BLaER1 (cell line): ENCODE measurements at regions not wholly inside any gene's neighbourhood (a gene's known extent, or its start where the extent isn't known, plus 50 kb on each side); places are given as distances from the start of the nearest gene placed in this dataset.

Experiments
- H3K27ac ChIP-seq: shearing (Covaris generic); formaldehyde crosslinking; 2 replicates; pipeline ENCODE4 v1.8.1; 2022
- H3K27me3 ChIP-seq: shearing (Covaris generic); formaldehyde crosslinking; 2 replicates; pipeline ENCODE4 v1.8.1; 2022
- H3K36me3 ChIP-seq: shearing (Covaris generic); formaldehyde crosslinking; 2 replicates; pipeline ENCODE4 v1.8.1; 2022
- H3K4me1 ChIP-seq: shearing (Covaris generic); formaldehyde crosslinking; 2 replicates; pipeline ENCODE4 v1.8.1; 2022
- H3K4me2 ChIP-seq: shearing (Covaris generic); formaldehyde crosslinking; 2 replicates; pipeline ENCODE4 v1.8.1; 2022
- H3K4me3 ChIP-seq: shearing (Covaris generic); formaldehyde crosslinking; 2 replicates; pipeline ENCODE4 v1.8.1; 2022
- H3K9ac ChIP-seq: shearing (Covaris generic); formaldehyde crosslinking; 2 replicates; pipeline ENCODE4 v1.8.1; 2022
- H3K9me3 ChIP-seq: shearing (Covaris generic); formaldehyde crosslinking; 2 replicates; pipeline ENCODE4 v1.8.1; 2022
- H4K20me1 ChIP-seq: shearing (Covaris generic); formaldehyde crosslinking; 2 replicates; pipeline ENCODE4 v1.8.1; 2022
- Cebpa-rat ChIP-seq: shearing (Covaris generic); IDR thresholded peaks from 2 replicates; pipeline ENCODE4 v1.8.1; 2022

GRCh38 chr12:92224685-92225331 lies 79.2 kb upstream of the BTG1 start:
- H3K4me2 ChIP-seq = no peak overlapping the region

GRCh38 chr12:92223481-92223880 lies 77.8 kb upstream of the BTG1 start:
- no peak for TF ChIP-seq Cebpa-rat
- Histone ChIP-seq H3K4me3 (no peak overlapping the region), H3K4me2 (no peak overlapping the region), H3K27ac (no peak overlapping the region), H4K20me1 (no peaks in the 10 kb centered on the region), H3K4me1 (peaks cover 2% of the 10 kb centered on the region), H3K27me3 (no peaks in the 10 kb centered on the region), H3K9me3 (no peaks in the 10 kb centered on the region), H3K36me3 (no peaks in the 10 kb centered on the region), H3K9ac (no peak overlapping the region)

More at GRCh38 chr12:92224685-92225331, 79.2 kb upstream of the BTG1 start:
- H3K9me3 ChIP-seq = no peaks in the 10 kb centered on the region
- no peaks in the 10 kb centered on the region for H3K4me1 ChIP-seq
- H3K27ac ChIP-seq = no peak overlapping the region
- H4K20me1 ChIP-seq = no peaks in the 10 kb centered on the region
- no peaks in the 10 kb centered on the region for H3K36me3 ChIP-seq
- no peak for TF ChIP-seq Cebpa-rat
- H3K9ac ChIP-seq = no peak overlapping the region
- no peaks in the 10 kb centered on the region for H3K27me3 ChIP-seq
- H3K4me3 ChIP-seq = no peak overlapping the region

- Histone ChIP-seq H3K9ac (no peak overlapping the region), H3K27ac (no peak overlapping the region), H3K36me3 (no peaks in the 10 kb centered on the region), H3K27me3 (no peaks in the 10 kb centered on the region), H3K4me3 (no peak overlapping the region), H3K4me1 (peaks cover 8% of the 10 kb centered on the region), H3K4me2 (no peak overlapping the region), H3K9me3 (no peaks in the 10 kb centered on the region), H4K20me1 (no peaks in the 10 kb centered on the region)
- TF ChIP-seq Cebpa-rat = no peak
Observed at GRCh38 chr12:92221656-92222315, 76.1 kb upstream of the BTG1 start.

- Histone ChIP-seq H3K9me3 (peaks cover 4% of the 10 kb centered on the region; the same call in 1 of the 2 replicates), H4K20me1 (no peaks in the 10 kb centered on the region), H3K4me3 (no peak overlapping the region), H3K4me1 (peaks cover 8% of the 10 kb centered on the region), H3K9ac (no peak overlapping the region), H3K36me3 (no peaks in the 10 kb centered on the region), H3K4me2 (peak overlapping the region; percentile 6; the same call in 1 of the 2 replicates), H3K27me3 (no peaks in the 10 kb centered on the region), H3K27ac (no peak overlapping the region)
- no peak for TF ChIP-seq Cebpa-rat
Observed at GRCh38 chr12:92218394-92219077, 72.9 kb upstream of the BTG1 start.

GRCh38 chr12:92216092-92216491 lies 70.4 kb upstream of the BTG1 start:
- H3K4me3 ChIP-seq = no peak overlapping the region
- H3K36me3 ChIP-seq = no peaks in the 10 kb centered on the region
- H3K27me3 ChIP-seq = no peaks in the 10 kb centered on the region
- H4K20me1 ChIP-seq = no peaks in the 10 kb centered on the region
- H3K4me2 ChIP-seq = no peak overlapping the region
- no peak overlapping the region for H3K9ac ChIP-seq
- TF ChIP-seq Cebpa-rat = no peak
- H3K9me3 ChIP-seq = peaks cover 5% of the 10 kb centered on the region
- peaks cover 8% of the 10 kb centered on the region for H3K4me1 ChIP-seq
- H3K27ac ChIP-seq = no peak overlapping the region

GRCh38 chr12:92215358-92215757 lies 69.7 kb upstream of the BTG1 start:
- Histone ChIP-seq H3K36me3 (no peaks in the 10 kb centered on the region), H4K20me1 (no peaks in the 10 kb centered on the region), H3K9ac (no peak overlapping the region), H3K4me1 (peaks cover 8% of the 10 kb centered on the region), H3K27ac (no peak overlapping the region), H3K27me3 (no peaks in the 10 kb centered on the region), H3K9me3 (peaks cover 12% of the 10 kb centered on the region), H3K4me3 (no peak overlapping the region), H3K4me2 (no peak overlapping the region)
- TF ChIP-seq Cebpa-rat = no peak

- no peak overlapping the region for H3K9ac ChIP-seq
- peaks cover 24% of the 10 kb centered on the region for H3K4me1 ChIP-seq
- no peak overlapping the region for H3K27ac ChIP-seq
- H4K20me1 ChIP-seq = no peaks in the 10 kb centered on the region
- H3K36me3 ChIP-seq = no peaks in the 10 kb centered on the region
- peaks cover 22% of the 10 kb centered on the region for H3K9me3 ChIP-seq
- H3K27me3 ChIP-seq = no peaks in the 10 kb centered on the region
- TF ChIP-seq Cebpa-rat = no peak
- no peak overlapping the region for H3K4me3 ChIP-seq
- H3K4me2 ChIP-seq = no peak overlapping the region
Observed at GRCh38 chr12:92213166-92213565, 67.5 kb upstream of the BTG1 start.

GRCh38 chr12:92210071-92210470 lies 64.4 kb upstream of the BTG1 start:
- no peak for TF ChIP-seq Cebpa-rat
- Histone ChIP-seq H3K4me3 (peak overlapping the region; percentile 29; the same call in 1 of the 2 replicates), H3K9me3 (peaks cover 18% of the 10 kb centered on the region), H3K4me1 (peaks cover 26% of the 10 kb centered on the region), H3K4me2 (peak overlapping the region; percentile 74), H3K27me3 (no peaks in the 10 kb centered on the region), H3K36me3 (no peaks in the 10 kb centered on the region), H3K27ac (peak overlapping the region; percentile 75; the same call in 1 of the 2 replicates), H4K20me1 (no peaks in the 10 kb centered on the region), H3K9ac (no peak overlapping the region)

- Histone ChIP-seq H3K9ac (peak overlapping the region; percentile 15; the same call in 1 of the 2 replicates), H3K36me3 (no peaks in the 10 kb centered on the region), H4K20me1 (no peaks in the 10 kb centered on the region), H3K27me3 (no peaks in the 10 kb centered on the region), H3K27ac (peak overlapping the region; percentile 75), H3K9me3 (peaks cover 18% of the 10 kb centered on the region), H3K4me2 (peak overlapping the region; percentile 74), H3K4me1 (peaks cover 26% of the 10 kb centered on the region), H3K4me3 (peak overlapping the region; percentile 29; the same call in 1 of the 2 replicates)
- no peak for TF ChIP-seq Cebpa-rat
Observed at GRCh38 chr12:92208613-92209121, 63.0 kb upstream of the BTG1 start.

- Histone ChIP-seq H3K4me1 (peaks cover 26% of the 10 kb centered on the region), H3K27me3 (no peaks in the 10 kb centered on the region), H3K9ac (no peak overlapping the region), H4K20me1 (no peaks in the 10 kb centered on the region), H3K9me3 (peaks cover 18% of the 10 kb centered on the region), H3K4me3 (no peak overlapping the region), H3K27ac (no peak overlapping the region), H3K36me3 (no peaks in the 10 kb centered on the region), H3K4me2 (no peak overlapping the region)
- no peak for TF ChIP-seq Cebpa-rat
Observed at GRCh38 chr12:92206596-92206995, 61.0 kb upstream of the BTG1 start.
